Cardiac muscle cell (in vitro differentiated cells and primary cell): ENCODE measurements at regions not wholly inside any gene's neighbourhood (a gene's known extent, or its start where the extent isn't known, plus 50 kb on each side); places are given as distances from the start of the nearest gene placed in this dataset.

ENCODE experiments used
- DNase-seq, 2 donors: peaks; one replicate each; pipeline versions ENCODE4 v3.0.0 to v3.0.0-alpha.2; 2010 to 2017; ENCODE audit warnings: low read depth in 1 of 2, low spot score in 1 of 2
- H3K27ac ChIP-seq: fragments of 200-600 bp; sonication (generic); 2 replicates; pipeline ENCODE4 v1.5.1; 2016
- H3K27me3 ChIP-seq: fragments of 200-600 bp; sonication (generic); 2 replicates; pipeline ENCODE4 v1.6.0; 2016; ENCODE audit warnings: control low read depth
- H3K36me3 ChIP-seq: fragments of 200-600 bp; sonication (generic); 2 replicates; pipeline ENCODE4 v1.5.1; 2016; ENCODE audit warnings: control low read depth
- H3K4me1 ChIP-seq: fragments of 200-600 bp; sonication (generic); 2 replicates; pipeline ENCODE4 v1.8.1; 2017; ENCODE audit warnings: low read depth, mild to moderate bottlenecking, mixed run types
- H3K4me3 ChIP-seq: fragments of 200-600 bp; sonication (generic); 2 replicates; pipeline ENCODE4 v1.5.1; 2016; ENCODE audit warnings: mild to moderate bottlenecking
- H3K9me3 ChIP-seq: fragments of 200-600 bp; sonication (generic); 2 replicates; pipeline ENCODE4 v1.5.1; 2017; ENCODE audit warnings: low read depth, mild to moderate bottlenecking, control low read depth
- CTCF ChIP-seq: IDR thresholded peaks from 2 replicates; pipeline ENCODE4 v1.5.1; 2012; ENCODE audit warnings: low read depth, mild to moderate bottlenecking, low read length

- DNase-seq: peak in 1 of 2 donors; percentile 38
- Histone ChIP-seq H3K4me3 (no peak overlapping the region), H3K27ac (no peak overlapping the region), H3K4me1 (no peaks in the 10 kb centered on the region), H3K9me3 (no peaks in the 10 kb centered on the region), H3K27me3 (no peaks in the 10 kb centered on the region), H3K36me3 (no peaks in the 10 kb centered on the region)
- TF ChIP-seq CTCF: no peak
Measured at GRCh38 chr5:38758774-38759600, 86.8 kb upstream of the OSMR start.

GRCh38 chr5:38764937-38765391, 80.8 kb upstream of the OSMR start:
- H3K4me1 ChIP-seq: no peaks in the 10 kb centered on the region
- H3K27ac ChIP-seq: no peak overlapping the region
- no peaks in the 10 kb centered on the region for H3K36me3 ChIP-seq
- no peak overlapping the region for H3K4me3 ChIP-seq
- peak in 1 of 2 donors; percentile 49 for DNase-seq
- no peaks in the 10 kb centered on the region for H3K27me3 ChIP-seq
- no peaks in the 10 kb centered on the region for H3K9me3 ChIP-seq
- TF ChIP-seq CTCF: no peak

- H3K27me3 ChIP-seq: no peaks in the 10 kb centered on the region
- no peak for TF ChIP-seq CTCF
- no peaks in the 10 kb centered on the region for H3K9me3 ChIP-seq
- no peaks in the 10 kb centered on the region for H3K36me3 ChIP-seq
- H3K27ac ChIP-seq: no peak overlapping the region
- H3K4me1 ChIP-seq: no peaks in the 10 kb centered on the region
- peak in 1 of 2 donors; percentile 22 for DNase-seq
- H3K4me3 ChIP-seq: no peak overlapping the region
Measured at GRCh38 chr5:38765399-38765861, 80.4 kb upstream of the OSMR start.

GRCh38 chr5:38766151-38766550, 79.7 kb upstream of the OSMR start:
- Histone ChIP-seq H3K27me3 (no peaks in the 10 kb centered on the region), H3K27ac (no peak overlapping the region), H3K36me3 (no peaks in the 10 kb centered on the region), H3K4me1 (no peaks in the 10 kb centered on the region), H3K4me3 (no peak overlapping the region), H3K9me3 (no peaks in the 10 kb centered on the region)
- DNase-seq: no peak
- TF ChIP-seq CTCF: no peak

- Histone ChIP-seq H3K4me1 (no peaks in the 10 kb centered on the region), H3K27ac (no peak overlapping the region), H3K36me3 (no peaks in the 10 kb centered on the region), H3K27me3 (no peaks in the 10 kb centered on the region), H3K4me3 (no peak overlapping the region), H3K9me3 (no peaks in the 10 kb centered on the region)
- no peak for DNase-seq
- TF ChIP-seq CTCF: no peak
Measured at GRCh38 chr5:38768412-38769211, 77.2 kb upstream of the OSMR start.
